Liver (tissue), 3 donors: ENCODE measurements at regions not wholly inside any gene's neighbourhood (a gene's known extent, or its start where the extent isn't known, plus 50 kb on each side); places are given as distances from the start of the nearest gene placed in this dataset.

Experiments used
- CTCF ChIP-seq: fragments of 150-350 bp; IDR thresholded peaks from 2 replicates; pipeline ENCODE4 v1.5.1; 2017; ENCODE audit warnings: improper control_type of control experiment, low read depth, low read length; ENCODE audit not compliant: missing input control
- EGR1 ChIP-seq, 2 donors: IDR thresholded peaks; 2 replicates each; pipeline ENCODE4 v1.6.1; 2016 to 2018; ENCODE audit warnings: antibody characterized with exemption in 2 of 2, low read depth in 2 of 2
- GABPA ChIP-seq, 2 donors: IDR thresholded peaks in 1 of 2; conservative IDR thresholded peaks in 1 of 2; 2 replicates each; pipeline ENCODE4 v1.6.1; 2016; ENCODE audit warnings: antibody characterized with exemption in 2 of 2, mild to moderate bottlenecking in 1 of 2, moderate library complexity in 1 of 2
- HNF4A ChIP-seq, 2 donors: conservative IDR thresholded peaks; 2 replicates each; pipeline ENCODE4 v1.6.1; 2016; ENCODE audit warnings: antibody characterized with exemption in 2 of 2, mild to moderate bottlenecking in 2 of 2
- JUND ChIP-seq, 2 donors: IDR thresholded peaks; 2 replicates each; pipeline ENCODE4 v1.6.1; 2016; ENCODE audit warnings: antibody characterized with exemption in 2 of 2
- MAX ChIP-seq: IDR thresholded peaks from 2 replicates; pipeline ENCODE4 v1.6.1; 2016; ENCODE audit warnings: antibody characterized with exemption
- RAD21 ChIP-seq, 2 donors: IDR thresholded peaks; 2 replicates each; pipeline ENCODE4 v1.6.1; 2016; ENCODE audit warnings: antibody characterized with exemption in 2 of 2, mild to moderate bottlenecking in 2 of 2
- SP1 ChIP-seq: IDR thresholded peaks from 2 replicates; pipeline ENCODE4 v1.6.1; 2018; ENCODE audit warnings: antibody characterized with exemption, mild to moderate bottlenecking
- TAF1 ChIP-seq: conservative IDR thresholded peaks from 2 replicates; pipeline ENCODE4 v1.6.1; 2016; ENCODE audit warnings: antibody characterized with exemption, mild to moderate bottlenecking
- YY1 ChIP-seq: IDR thresholded peaks from 2 replicates; pipeline ENCODE4 v1.6.1; 2016; ENCODE audit warnings: antibody characterized with exemption, mild to moderate bottlenecking
- ZBTB33 ChIP-seq: IDR thresholded peaks from 2 replicates; pipeline ENCODE4 v1.6.1; 2016; ENCODE audit warnings: antibody characterized with exemption
- TF ChIP-seq, protein P1 (sequence below): IDR thresholded peaks from 2 replicates; pipeline ENCODE4 v1.6.1; 2016; ENCODE audit warnings: antibody characterized with exemption
- TF ChIP-seq, protein P2 (sequence below): IDR thresholded peaks from 2 replicates; pipeline ENCODE4 v1.6.1; 2016; ENCODE audit warnings: antibody characterized with exemption, mild to moderate bottlenecking
- donor health status: healthy.
- donor health status: healthy.

- TF ChIP-seq CTCF (no peak), EGR1 (IDR thresholded peaks at IDR 0.05; ENCODE audit: low read depth in 2 of 2) (no peak), GABPA (IDR thresholded peaks at IDR 0.05 in 1 of 2, conservative IDR thresholded peaks at IDR 0.05 in 1 of 2) (no peak), TAF1 (no peak), MAX (no peak), RAD21 (IDR thresholded peaks at IDR 0.05) (no peak), SP1 (no peak), ZBTB33 (no peak), HNF4A (conservative IDR thresholded peaks at IDR 0.05) (no peak), JUND (IDR thresholded peaks at IDR 0.05) (no peak), YY1 (no peak)
- TF ChIP-seq, protein P1, sequence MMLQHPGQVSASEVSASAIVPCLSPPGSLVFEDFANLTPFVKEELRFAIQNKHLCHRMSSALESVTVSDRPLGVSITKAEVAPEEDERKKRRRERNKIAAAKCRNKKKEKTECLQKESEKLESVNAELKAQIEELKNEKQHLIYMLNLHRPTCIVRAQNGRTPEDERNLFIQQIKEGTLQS: no peak
- TF ChIP-seq, protein P2, sequence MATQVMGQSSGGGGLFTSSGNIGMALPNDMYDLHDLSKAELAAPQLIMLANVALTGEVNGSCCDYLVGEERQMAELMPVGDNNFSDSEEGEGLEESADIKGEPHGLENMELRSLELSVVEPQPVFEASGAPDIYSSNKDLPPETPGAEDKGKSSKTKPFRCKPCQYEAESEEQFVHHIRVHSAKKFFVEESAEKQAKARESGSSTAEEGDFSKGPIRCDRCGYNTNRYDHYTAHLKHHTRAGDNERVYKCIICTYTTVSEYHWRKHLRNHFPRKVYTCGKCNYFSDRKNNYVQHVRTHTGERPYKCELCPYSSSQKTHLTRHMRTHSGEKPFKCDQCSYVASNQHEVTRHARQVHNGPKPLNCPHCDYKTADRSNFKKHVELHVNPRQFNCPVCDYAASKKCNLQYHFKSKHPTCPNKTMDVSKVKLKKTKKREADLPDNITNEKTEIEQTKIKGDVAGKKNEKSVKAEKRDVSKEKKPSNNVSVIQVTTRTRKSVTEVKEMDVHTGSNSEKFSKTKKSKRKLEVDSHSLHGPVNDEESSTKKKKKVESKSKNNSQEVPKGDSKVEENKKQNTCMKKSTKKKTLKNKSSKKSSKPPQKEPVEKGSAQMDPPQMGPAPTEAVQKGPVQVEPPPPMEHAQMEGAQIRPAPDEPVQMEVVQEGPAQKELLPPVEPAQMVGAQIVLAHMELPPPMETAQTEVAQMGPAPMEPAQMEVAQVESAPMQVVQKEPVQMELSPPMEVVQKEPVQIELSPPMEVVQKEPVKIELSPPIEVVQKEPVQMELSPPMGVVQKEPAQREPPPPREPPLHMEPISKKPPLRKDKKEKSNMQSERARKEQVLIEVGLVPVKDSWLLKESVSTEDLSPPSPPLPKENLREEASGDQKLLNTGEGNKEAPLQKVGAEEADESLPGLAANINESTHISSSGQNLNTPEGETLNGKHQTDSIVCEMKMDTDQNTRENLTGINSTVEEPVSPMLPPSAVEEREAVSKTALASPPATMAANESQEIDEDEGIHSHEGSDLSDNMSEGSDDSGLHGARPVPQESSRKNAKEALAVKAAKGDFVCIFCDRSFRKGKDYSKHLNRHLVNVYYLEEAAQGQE: no peak
Observed at GRCh38 chr6:68082086-68082485, 553.0 kb upstream of the ADGRB3 start.
